ENCODE measurements at regions not wholly inside any gene's neighbourhood (a gene's known extent, or its start where the extent isn't known, plus 50 kb on each side); places are given as distances from the start of the nearest gene placed in this dataset.

DNA sequence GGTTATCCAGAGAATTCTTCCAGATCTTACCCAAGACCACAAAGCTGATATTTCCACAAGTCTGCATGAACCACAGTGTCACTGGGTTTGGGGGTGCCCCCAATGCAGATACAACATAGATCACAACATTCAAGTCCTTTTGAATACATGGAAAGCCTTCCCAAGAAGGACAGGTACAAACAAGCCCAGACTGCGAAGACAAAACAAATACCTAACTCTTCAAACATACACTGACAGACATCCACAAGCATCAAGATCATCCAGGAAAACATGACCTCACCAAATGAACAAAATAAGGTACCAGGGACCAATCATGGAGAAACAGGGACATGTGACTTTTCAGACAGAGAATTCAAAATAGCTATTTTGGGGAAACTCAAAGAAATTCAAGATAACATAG lies 93.1 kb downstream of the MDH1 start:
- Histone ChIP-seq H3K4me3 (replicated peaks in 1 of 4; ENCODE audit: control extremely low read depth in 1 of 4, insufficient read depth in 1 of 4, low read depth in 3 of 4, low read length in 4 of 4) (no peak overlapping the region), H3K9me3 (ENCODE audit: control insufficient read depth, insufficient read depth, low read depth, low read length) (no peaks in the 10 kb centered on the region), H3K27me3 (ENCODE audit: control insufficient read depth, insufficient read depth, low read length) (no peaks in the 10 kb centered on the region), H4K20me1 (ENCODE audit: control insufficient read depth, extremely low read depth, insufficient read depth, low read length) (no peaks in the 10 kb centered on the region), H2AFZ (ENCODE audit: low read length) (no peak overlapping the region), H3K4me2 (ENCODE audit: extremely low read depth, insufficient read depth, low read length) (no peak overlapping the region), H3K36me3 (ENCODE audit: control insufficient read depth, insufficient read depth, low read length) (no peaks in the 10 kb centered on the region), H3K27ac (ENCODE audit: insufficient read depth, low read length) (no peak overlapping the region), H3K79me2 (ENCODE audit: control insufficient read depth, insufficient read depth, low read length) (no peaks in the 10 kb centered on the region), H3K9ac (ENCODE audit: insufficient read depth, low read length) (no peak overlapping the region), H3K4me1 (ENCODE audit: control insufficient read depth, extremely low read depth, insufficient read depth, low read length) (no peaks in the 10 kb centered on the region)
- DNase-seq (ENCODE audit: low read depth in 2 of 2) = no peak
- TF ChIP-seq, protein P1, sequence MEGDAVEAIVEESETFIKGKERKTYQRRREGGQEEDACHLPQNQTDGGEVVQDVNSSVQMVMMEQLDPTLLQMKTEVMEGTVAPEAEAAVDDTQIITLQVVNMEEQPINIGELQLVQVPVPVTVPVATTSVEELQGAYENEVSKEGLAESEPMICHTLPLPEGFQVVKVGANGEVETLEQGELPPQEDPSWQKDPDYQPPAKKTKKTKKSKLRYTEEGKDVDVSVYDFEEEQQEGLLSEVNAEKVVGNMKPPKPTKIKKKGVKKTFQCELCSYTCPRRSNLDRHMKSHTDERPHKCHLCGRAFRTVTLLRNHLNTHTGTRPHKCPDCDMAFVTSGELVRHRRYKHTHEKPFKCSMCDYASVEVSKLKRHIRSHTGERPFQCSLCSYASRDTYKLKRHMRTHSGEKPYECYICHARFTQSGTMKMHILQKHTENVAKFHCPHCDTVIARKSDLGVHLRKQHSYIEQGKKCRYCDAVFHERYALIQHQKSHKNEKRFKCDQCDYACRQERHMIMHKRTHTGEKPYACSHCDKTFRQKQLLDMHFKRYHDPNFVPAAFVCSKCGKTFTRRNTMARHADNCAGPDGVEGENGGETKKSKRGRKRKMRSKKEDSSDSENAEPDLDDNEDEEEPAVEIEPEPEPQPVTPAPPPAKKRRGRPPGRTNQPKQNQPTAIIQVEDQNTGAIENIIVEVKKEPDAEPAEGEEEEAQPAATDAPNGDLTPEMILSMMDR (conservative IDR thresholded peaks at IDR 0.05 in 1 of 2, IDR thresholded peaks at IDR 0.05 in 1 of 2; ENCODE audit: low read depth in 1 of 2, low read length in 2 of 2) = no peak
- TF ChIP-seq EZH2 (IDR thresholded peaks at IDR 0.05; ENCODE audit: low read length, missing control alignments) = no peak

DNA sequence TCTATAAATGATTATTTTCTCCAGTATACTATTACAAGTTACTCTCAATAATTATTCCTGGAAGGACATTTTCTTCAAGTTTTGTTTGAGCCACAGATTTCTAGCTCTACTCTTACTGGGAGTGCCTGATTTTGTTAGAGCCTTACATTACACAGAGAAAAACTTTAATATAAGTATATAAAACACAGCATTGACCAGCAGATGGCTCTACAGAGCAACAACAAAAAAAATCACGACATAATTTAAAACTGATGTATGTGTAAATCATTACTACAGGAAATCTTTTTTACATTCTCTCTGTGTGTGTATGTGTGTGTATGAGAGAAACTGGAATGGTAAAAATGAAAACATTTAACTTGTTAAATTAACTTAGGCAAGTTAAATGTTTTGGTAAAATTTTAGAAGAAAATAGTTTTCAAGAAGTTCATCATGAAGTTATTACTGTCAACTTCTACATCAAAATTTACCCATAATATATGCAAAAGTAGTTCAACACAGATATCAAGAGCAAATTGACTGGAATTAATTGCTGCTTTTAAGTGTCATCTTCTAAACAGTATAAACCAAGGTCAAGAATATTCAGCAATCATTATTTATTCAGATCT lies 103.3 kb downstream of the MDH1 start:
- no peaks in the 10 kb centered on the region for H3K4me1 ChIP-seq (ENCODE audit: control insufficient read depth, extremely low read depth, insufficient read depth, low read length)
- H3K9me3 ChIP-seq (ENCODE audit: control insufficient read depth, insufficient read depth, low read depth, low read length) = no peaks in the 10 kb centered on the region
- H2AFZ ChIP-seq (ENCODE audit: low read length) = no peak overlapping the region
- no peaks in the 10 kb centered on the region for H3K79me2 ChIP-seq (ENCODE audit: control insufficient read depth, insufficient read depth, low read length)
- H3K27ac ChIP-seq (ENCODE audit: insufficient read depth, low read length) = no peak overlapping the region
- DNase-seq (ENCODE audit: low read depth in 2 of 2) = peak; percentile 36 to 72
- no peak overlapping the region for H3K4me3 ChIP-seq (replicated peaks in 1 of 4; ENCODE audit: control extremely low read depth in 1 of 4, insufficient read depth in 1 of 4, low read depth in 3 of 4, low read length in 4 of 4)
- no peak for TF ChIP-seq EZH2 (IDR thresholded peaks at IDR 0.05; ENCODE audit: low read length, missing control alignments)
- TF ChIP-seq, protein P1 (conservative IDR thresholded peaks at IDR 0.05 in 1 of 2, IDR thresholded peaks at IDR 0.05 in 1 of 2; ENCODE audit: low read depth in 1 of 2, low read length in 2 of 2) = peak; percentile 43 to 47
- no peaks in the 10 kb centered on the region for H3K27me3 ChIP-seq (ENCODE audit: control insufficient read depth, insufficient read depth, low read length)
- no peak overlapping the region for H3K9ac ChIP-seq (ENCODE audit: insufficient read depth, low read length)
- no peaks in the 10 kb centered on the region for H3K36me3 ChIP-seq (ENCODE audit: control insufficient read depth, insufficient read depth, low read length)
- no peaks in the 10 kb centered on the region for H4K20me1 ChIP-seq (ENCODE audit: control insufficient read depth, extremely low read depth, insufficient read depth, low read length)
- H3K4me2 ChIP-seq (ENCODE audit: extremely low read depth, insufficient read depth, low read length) = no peak overlapping the region

DNA sequence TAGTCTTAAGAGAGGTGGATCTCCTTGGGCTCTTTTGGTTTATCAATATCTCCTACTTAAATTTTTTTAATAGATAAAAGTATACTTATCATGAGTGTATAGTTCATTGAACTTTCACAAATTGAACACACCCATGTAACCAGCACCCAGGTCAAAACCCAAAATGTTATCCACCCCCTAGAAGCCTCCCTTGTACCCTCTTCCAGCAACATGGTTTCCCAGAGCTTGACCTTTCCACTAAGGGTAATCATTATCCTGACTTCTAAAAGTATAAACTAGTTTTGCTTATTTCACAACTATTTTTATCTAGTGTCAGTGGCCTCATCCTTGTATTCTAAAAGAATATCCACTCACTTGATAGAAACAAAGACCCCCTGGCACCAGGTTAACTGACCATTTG lies 106.8 kb downstream of the MDH1 start:
- Histone ChIP-seq H3K4me1 (ENCODE audit: control insufficient read depth, extremely low read depth, insufficient read depth, low read length) (peaks cover 8% of the 10 kb centered on the region), H3K4me2 (ENCODE audit: extremely low read depth, insufficient read depth, low read length) (no peak overlapping the region), H4K20me1 (ENCODE audit: control insufficient read depth, extremely low read depth, insufficient read depth, low read length) (no peaks in the 10 kb centered on the region), H3K79me2 (ENCODE audit: control insufficient read depth, insufficient read depth, low read length) (no peaks in the 10 kb centered on the region), H3K27me3 (ENCODE audit: control insufficient read depth, insufficient read depth, low read length) (no peaks in the 10 kb centered on the region), H3K9me3 (ENCODE audit: control insufficient read depth, insufficient read depth, low read depth, low read length) (no peaks in the 10 kb centered on the region), H3K4me3 (replicated peaks in 1 of 4; ENCODE audit: control extremely low read depth in 1 of 4, insufficient read depth in 1 of 4, low read depth in 3 of 4, low read length in 4 of 4) (no peak overlapping the region), H3K9ac (ENCODE audit: insufficient read depth, low read length) (no peak overlapping the region), H2AFZ (ENCODE audit: low read length) (no peak overlapping the region), H3K27ac (ENCODE audit: insufficient read depth, low read length) (no peak overlapping the region), H3K36me3 (ENCODE audit: control insufficient read depth, insufficient read depth, low read length) (no peaks in the 10 kb centered on the region)
- no peak for DNase-seq (ENCODE audit: low read depth in 2 of 2)
- TF ChIP-seq, protein P1 (conservative IDR thresholded peaks at IDR 0.05 in 1 of 2, IDR thresholded peaks at IDR 0.05 in 1 of 2; ENCODE audit: low read depth in 1 of 2, low read length in 2 of 2) = no peak
- no peak for TF ChIP-seq EZH2 (IDR thresholded peaks at IDR 0.05; ENCODE audit: low read length, missing control alignments)

Data from fibroblast of lung (primary cell).